ENCODE measurements at regions not wholly inside any gene's neighbourhood (a gene's known extent, or its start where the extent isn't known, plus 50 kb on each side); places are given as distances from the start of the nearest gene placed in this dataset.
"Not testable (repeated sequence)": the region's sequence is repeated elsewhere in the genome, so short reads cannot be mapped to it uniquely, and the experiment has no call there.

DNA sequence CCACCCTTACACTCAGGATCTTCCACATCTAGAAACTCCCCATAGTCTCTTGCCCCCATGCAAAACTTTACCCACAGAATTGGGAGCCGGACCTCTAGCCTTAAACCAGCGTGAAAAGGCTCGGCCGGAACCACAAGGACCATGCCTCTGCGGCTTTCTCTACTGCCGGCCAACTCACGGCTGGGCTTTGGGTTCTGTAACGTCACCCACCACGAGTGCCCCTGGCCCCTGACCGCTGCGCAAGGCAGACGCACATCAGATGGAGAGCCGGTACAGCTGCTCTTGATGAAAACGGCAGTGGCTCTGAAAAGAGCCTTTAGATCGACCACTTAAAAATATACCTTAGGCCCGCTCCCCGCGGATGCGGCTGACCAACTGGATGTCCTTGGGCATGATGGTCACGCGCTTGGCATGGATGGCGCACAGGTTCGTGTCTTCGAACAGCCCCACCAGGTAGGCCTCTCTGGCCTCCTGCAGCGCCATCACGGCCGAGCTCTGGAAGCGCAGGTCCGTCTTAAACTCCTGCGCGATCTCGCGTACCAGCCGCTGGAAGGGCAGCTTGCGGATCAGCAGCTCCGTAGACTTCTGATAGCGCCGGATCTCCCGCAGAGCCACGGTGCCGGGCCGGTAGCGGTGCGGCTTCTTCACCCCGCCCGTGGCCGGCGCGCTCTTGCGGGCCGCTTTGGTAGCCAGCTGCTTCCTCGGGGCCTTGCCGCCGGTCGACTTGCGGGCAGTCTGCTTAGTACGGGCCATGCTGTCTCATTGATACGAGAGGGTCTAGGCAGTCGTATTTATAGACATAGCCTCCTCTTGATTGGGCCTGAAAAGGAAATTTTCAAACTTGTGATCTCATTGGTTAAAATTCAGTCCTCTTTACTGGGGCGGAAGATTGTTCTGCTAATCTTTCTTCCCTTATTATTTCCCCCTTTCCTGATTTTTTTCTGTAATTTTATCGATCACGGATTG is 66.3 kb downstream of the FAM72C start:
- H3K9me3 Mint-ChIP-seq; H3K36me3 Mint-ChIP-seq (ENCODE audit: low read depth); H3K27me3 Mint-ChIP-seq (ENCODE audit: low read depth); intact Hi-C loops (cut with micrococcal nuclease); H3K27ac Mint-ChIP-seq; H3K4me1 Mint-ChIP-seq (ENCODE audit: low read depth); CTCF ChIA-PET: not testable (repeated sequence)
- H3K4me3 Mint-ChIP-seq, result peak overlapping the region; percentile 67
- DNase-seq, result peak; percentile 42

DNA sequence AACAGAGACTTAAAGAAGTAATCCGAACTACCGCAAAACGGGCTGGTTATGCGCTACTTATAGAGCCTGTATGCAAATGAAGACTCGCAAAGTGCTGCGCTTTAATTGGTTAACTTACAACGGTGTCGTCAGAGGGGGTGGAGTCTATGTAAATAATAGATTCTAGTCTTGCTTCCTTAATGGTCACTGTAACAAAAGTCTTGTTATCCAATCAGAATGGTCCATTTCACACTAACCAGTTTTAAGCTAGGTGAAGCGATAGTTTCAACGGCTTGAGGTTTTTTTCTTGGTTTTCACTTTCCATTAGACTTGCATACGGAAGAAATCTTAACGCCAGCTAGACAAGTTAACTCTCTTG is 67.2 kb downstream of the FAM72C start:
- H3K36me3 Mint-ChIP-seq (ENCODE audit: low read depth); CTCF ChIA-PET; H3K9me3 Mint-ChIP-seq; H3K4me3 Mint-ChIP-seq; H3K27me3 Mint-ChIP-seq (ENCODE audit: low read depth); H3K4me1 Mint-ChIP-seq (ENCODE audit: low read depth); H3K27ac Mint-ChIP-seq; DNase-seq; intact Hi-C loops (cut with micrococcal nuclease): not testable (repeated sequence)

DNA sequence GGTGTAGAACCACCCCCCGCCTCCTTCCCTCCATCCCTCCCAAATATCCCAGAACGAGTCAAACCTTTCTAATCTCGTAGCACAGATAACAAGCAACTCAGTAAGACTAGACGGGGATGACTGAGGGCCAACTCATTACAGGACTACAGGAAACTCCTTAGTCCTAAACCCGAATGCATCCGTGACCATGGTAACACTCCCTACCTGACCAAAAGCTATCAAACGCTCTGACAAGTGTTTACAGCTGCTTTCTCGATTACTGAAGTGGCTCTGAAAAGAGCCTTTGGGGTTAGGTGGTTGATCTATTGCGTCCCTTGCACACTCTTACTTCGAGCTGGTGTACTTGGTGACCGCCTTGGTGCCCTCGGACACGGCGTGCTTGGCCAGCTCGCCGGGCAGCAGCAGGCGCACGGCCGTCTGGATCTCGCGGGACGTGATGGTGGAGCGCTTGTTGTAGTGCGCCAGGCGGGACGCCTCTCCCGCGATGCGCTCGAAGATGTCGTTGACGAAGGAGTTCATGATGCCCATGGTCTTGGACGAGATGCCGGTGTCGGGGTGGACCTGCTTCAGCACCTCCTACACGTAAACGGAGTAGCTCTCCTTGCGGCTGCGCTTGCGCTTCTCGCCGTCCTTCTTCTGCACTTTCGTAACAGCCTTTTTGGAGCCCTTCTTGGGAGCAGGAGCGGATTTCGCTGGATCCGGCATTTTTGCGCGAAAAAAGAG is 67.7 kb downstream of the FAM72C start:
- intact Hi-C loops (cut with micrococcal nuclease); CTCF ChIA-PET; H3K4me1 Mint-ChIP-seq (ENCODE audit: low read depth); H3K36me3 Mint-ChIP-seq (ENCODE audit: low read depth); H3K4me3 Mint-ChIP-seq; H3K9me3 Mint-ChIP-seq; DNase-seq; H3K27ac Mint-ChIP-seq; H3K27me3 Mint-ChIP-seq (ENCODE audit: low read depth): not testable (repeated sequence)

DNA sequence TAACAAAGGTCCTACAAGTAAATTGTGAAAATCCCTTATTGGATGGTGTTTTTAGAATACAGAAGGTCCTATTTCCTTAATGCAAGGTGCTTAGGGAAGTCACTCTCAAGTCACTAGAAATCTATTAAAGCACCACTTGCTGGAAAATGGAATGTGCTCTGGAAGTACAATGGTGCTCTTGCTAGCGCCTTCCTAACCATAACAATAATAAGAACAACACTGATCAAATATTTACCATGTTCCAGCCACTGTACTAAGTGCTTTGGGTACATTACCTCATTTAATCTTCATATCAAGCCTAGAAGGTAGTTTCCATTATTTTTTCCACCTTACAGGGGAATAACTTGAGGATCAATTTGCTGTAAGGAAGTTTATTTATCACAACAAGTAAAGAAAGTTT is 75.4 kb downstream of the FAM72C start:
- intact Hi-C loops (cut with micrococcal nuclease); H3K27me3 Mint-ChIP-seq (ENCODE audit: low read depth); H3K4me3 Mint-ChIP-seq; H3K4me1 Mint-ChIP-seq (ENCODE audit: low read depth); CTCF ChIA-PET; H3K9me3 Mint-ChIP-seq; H3K36me3 Mint-ChIP-seq (ENCODE audit: low read depth); H3K27ac Mint-ChIP-seq; DNase-seq: not testable (repeated sequence)

DNA sequence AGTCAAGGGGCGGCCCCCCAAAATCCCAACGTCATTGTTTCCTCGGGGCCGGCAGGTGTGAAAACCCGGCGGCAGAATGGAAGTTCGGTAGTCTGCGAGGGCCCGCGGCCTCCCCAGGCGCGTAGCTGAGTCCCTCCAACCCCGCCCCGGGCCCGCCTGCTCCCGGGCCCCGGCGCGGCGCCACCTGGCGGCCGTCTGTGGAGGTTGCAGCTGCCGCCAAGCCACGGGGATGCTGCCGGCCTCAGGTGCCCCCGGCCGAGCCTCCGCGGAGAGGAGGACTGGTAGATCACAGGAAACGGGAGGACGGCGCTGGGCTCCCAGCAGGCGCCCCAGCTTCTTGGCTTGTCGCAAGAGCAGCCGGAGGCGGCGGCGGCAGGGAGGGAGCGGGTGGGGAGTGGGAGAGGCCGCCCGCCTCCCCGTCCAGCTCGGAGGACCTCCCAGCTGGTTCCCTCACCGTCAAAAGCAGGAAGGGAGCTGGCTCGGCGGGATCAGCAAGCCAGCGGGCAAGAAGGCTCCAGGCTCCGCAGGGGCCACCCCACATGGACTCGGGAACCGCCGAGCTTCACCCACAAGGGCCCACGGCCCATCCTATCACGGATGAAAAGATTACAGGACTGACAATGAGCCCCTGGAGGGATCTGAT is 86.7 kb downstream of the FAM72C start:
- H3K4me3 Mint-ChIP-seq; H3K27me3 Mint-ChIP-seq (ENCODE audit: low read depth); H3K4me1 Mint-ChIP-seq (ENCODE audit: low read depth); CTCF ChIA-PET; H3K9me3 Mint-ChIP-seq; intact Hi-C loops (cut with micrococcal nuclease); H3K27ac Mint-ChIP-seq; H3K36me3 Mint-ChIP-seq (ENCODE audit: low read depth): not testable (repeated sequence)
- peak; percentile 71 for DNase-seq

- H3K9me3 Mint-ChIP-seq; H3K4me1 Mint-ChIP-seq (ENCODE audit: low read depth); H3K27ac Mint-ChIP-seq; CTCF ChIA-PET; H3K36me3 Mint-ChIP-seq (ENCODE audit: low read depth); intact Hi-C loops (cut with micrococcal nuclease); H3K27me3 Mint-ChIP-seq (ENCODE audit: low read depth): not testable (repeated sequence)
- peak; percentile 43 for DNase-seq
- H3K4me3 Mint-ChIP-seq, result peak overlapping the region; percentile 43
Measured at GRCh38 chr1:143884532-143884931, 87.3 kb downstream of the FAM72C start.

GRCh38 chr1:143879757-143880536 is 91.8 kb downstream of the FAM72C start:
- H3K27ac Mint-ChIP-seq; H3K27me3 Mint-ChIP-seq (ENCODE audit: low read depth); H3K4me3 Mint-ChIP-seq; intact Hi-C loops (cut with micrococcal nuclease); H3K36me3 Mint-ChIP-seq (ENCODE audit: low read depth); H3K4me1 Mint-ChIP-seq (ENCODE audit: low read depth); CTCF ChIA-PET; H3K9me3 Mint-ChIP-seq; DNase-seq: not testable (repeated sequence)

GRCh38 chr1:143875947-143876346 is 95.8 kb downstream of the FAM72C start:
- H3K27me3 Mint-ChIP-seq (ENCODE audit: low read depth); H3K9me3 Mint-ChIP-seq; H3K36me3 Mint-ChIP-seq (ENCODE audit: low read depth); H3K4me3 Mint-ChIP-seq; intact Hi-C loops (cut with micrococcal nuclease); CTCF ChIA-PET; H3K27ac Mint-ChIP-seq; H3K4me1 Mint-ChIP-seq (ENCODE audit: low read depth); DNase-seq: not testable (repeated sequence)

- H3K4me3 Mint-ChIP-seq; H3K36me3 Mint-ChIP-seq (ENCODE audit: low read depth); H3K27me3 Mint-ChIP-seq (ENCODE audit: low read depth); CTCF ChIA-PET; DNase-seq; H3K4me1 Mint-ChIP-seq (ENCODE audit: low read depth); H3K9me3 Mint-ChIP-seq; intact Hi-C loops (cut with micrococcal nuclease); H3K27ac Mint-ChIP-seq: not testable (repeated sequence)
Measured at GRCh38 chr1:143874625-143875024, 97.2 kb downstream of the FAM72C start.

DNA sequence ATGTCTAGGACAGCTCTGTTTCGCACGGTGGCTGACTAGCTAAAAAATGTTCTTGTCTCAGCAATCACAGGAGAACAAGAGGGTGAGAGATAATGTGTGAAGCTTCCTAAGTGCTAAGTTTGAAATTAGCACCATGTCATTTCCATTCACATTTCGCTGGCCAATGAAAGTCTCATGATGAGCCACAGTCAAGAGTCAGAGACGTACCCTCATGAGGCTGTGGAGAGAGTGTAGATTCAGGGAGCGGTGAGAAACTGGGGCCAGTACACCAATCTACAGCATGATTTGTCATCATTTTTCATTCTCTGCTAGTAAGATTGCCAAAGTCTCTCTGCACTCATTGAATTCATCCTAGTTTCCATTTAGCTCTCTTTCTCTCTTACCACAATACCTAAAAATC is 98.1 kb downstream of the FAM72C start:
- H3K36me3 Mint-ChIP-seq (ENCODE audit: low read depth); H3K27ac Mint-ChIP-seq; DNase-seq; CTCF ChIA-PET; H3K27me3 Mint-ChIP-seq (ENCODE audit: low read depth); H3K4me1 Mint-ChIP-seq (ENCODE audit: low read depth); H3K4me3 Mint-ChIP-seq; H3K9me3 Mint-ChIP-seq; intact Hi-C loops (cut with micrococcal nuclease): not testable (repeated sequence)

GRCh38 chr1:143870388-143870787 is 101.4 kb downstream of the FAM72C start:
- CTCF ChIA-PET; H3K4me1 Mint-ChIP-seq (ENCODE audit: low read depth); DNase-seq; H3K36me3 Mint-ChIP-seq (ENCODE audit: low read depth); H3K9me3 Mint-ChIP-seq; H3K4me3 Mint-ChIP-seq; H3K27me3 Mint-ChIP-seq (ENCODE audit: low read depth); H3K27ac Mint-ChIP-seq; intact Hi-C loops (cut with micrococcal nuclease): not testable (repeated sequence)

- H3K27me3 Mint-ChIP-seq (ENCODE audit: low read depth); H3K36me3 Mint-ChIP-seq (ENCODE audit: low read depth); intact Hi-C loops (cut with micrococcal nuclease); DNase-seq; CTCF ChIA-PET; H3K27ac Mint-ChIP-seq; H3K4me1 Mint-ChIP-seq (ENCODE audit: low read depth); H3K9me3 Mint-ChIP-seq; H3K4me3 Mint-ChIP-seq: not testable (repeated sequence)
Measured at GRCh38 chr1:143867590-143868220, 104.1 kb downstream of the FAM72C start.

All from activated naive CD4-positive, alpha-beta T cell treated with anti-CD3 and anti-CD28 coated beads for 36 hours (primary cell).